SK-N-SH treated with all-trans-retinoic acid at 6 μM for 48 hours (cell line): ENCODE measurements at regions not wholly inside any gene's neighbourhood (a gene's known extent, or its start where the extent isn't known, plus 50 kb on each side); places are given as distances from the start of the nearest gene placed in this dataset.

ENCODE experiments used
- ARNTL ChIP-seq: fragments of 450-650 bp; formaldehyde crosslinking; IDR thresholded peaks from 2 replicates; pipeline ENCODE4 v1.5.0; 2020; ENCODE audit warnings: low read depth, mild to moderate bottlenecking, moderate library complexity, borderline replicate concordance
- CSDC2 ChIP-seq: fragments of 250-450 bp; sonication (Bioruptor Pico); IDR thresholded peaks from 2 replicates; pipeline ENCODE4 v1.5.0; 2020; ENCODE audit warnings: mild to moderate bottlenecking, moderate library complexity
- ESRRG ChIP-seq: fragments of 250-450 bp; sonication (Bioruptor Pico); IDR thresholded peaks from 2 replicates; pipeline ENCODE4 v1.6.1; 2021; ENCODE audit warnings: mild to moderate bottlenecking
- ISL1 ChIP-seq: fragments of 250-450 bp; sonication (Bioruptor Pico); IDR thresholded peaks from 2 replicates; pipeline ENCODE4 v2.1.2; 2022; ENCODE audit warnings: mild to moderate bottlenecking, moderate library complexity
- OSR1 ChIP-seq: fragments of 250-450 bp; sonication (Bioruptor Pico); IDR thresholded peaks from 2 replicates; pipeline ENCODE4 v1.8.0; 2022; ENCODE audit warnings: moderate library complexity, mild to moderate bottlenecking, inconsistent platforms
- RARB ChIP-seq: fragments of 250-450 bp; sonication (Bioruptor Pico); IDR thresholded peaks from 2 replicates; pipeline ENCODE4 v1.8.0; 2021; ENCODE audit warnings: mild to moderate bottlenecking, moderate library complexity
- SNAI2 ChIP-seq: fragments of 250-450 bp; sonication (Bioruptor Pico); IDR thresholded peaks from 2 replicates; pipeline ENCODE4 v1.5.0; 2020; ENCODE audit warnings: mild to moderate bottlenecking, moderate library complexity
- TCF4 ChIP-seq: fragments of 250-450 bp; sonication (Bioruptor Pico); IDR thresholded peaks from 2 replicates; pipeline ENCODE4 v1.8.0; 2021; ENCODE audit warnings: mild to moderate bottlenecking, moderate library complexity, borderline replicate concordance
- ZFP3 ChIP-seq: fragments of 250-450 bp; sonication (Bioruptor Pico); IDR thresholded peaks from 2 replicates; pipeline ENCODE4 v1.5.0; 2020; ENCODE audit warnings: mild to moderate bottlenecking, moderate library complexity
- TF ChIP-seq, protein P1 (sequence below): fragments of 250-450 bp; sonication (Bioruptor Pico); IDR thresholded peaks from 2 replicates; pipeline ENCODE4 v1.8.0; 2020; ENCODE audit warnings: mild to moderate bottlenecking, moderate library complexity, borderline replicate concordance
- TF ChIP-seq, protein P2 (sequence below): fragments of 250-450 bp; sonication (Bioruptor Pico); IDR thresholded peaks from 2 replicates; pipeline ENCODE4 v1.5.1; 2020; ENCODE audit warnings: low read depth, mild to moderate bottlenecking, moderate library complexity

DNA sequence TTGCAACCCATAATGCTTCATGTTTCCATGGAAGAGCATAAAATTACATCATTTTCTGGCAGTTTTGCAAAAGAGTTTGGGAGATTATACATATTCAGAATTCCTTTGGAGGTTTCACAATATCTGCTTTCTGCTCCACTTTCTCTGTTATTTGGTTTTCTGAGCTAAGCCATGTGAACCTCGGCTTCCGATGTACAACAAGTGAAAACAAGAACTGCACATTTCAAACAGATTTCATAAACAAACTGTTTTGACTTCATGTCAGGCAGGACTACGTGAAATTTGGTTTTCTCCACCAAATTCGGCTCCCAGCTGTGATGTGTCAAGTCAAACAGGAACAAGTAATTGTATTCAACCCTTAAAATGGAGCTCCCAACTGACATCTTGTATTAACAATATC is 609.8 kb downstream of the IRX1 start:
- TF ChIP-seq ZFP3 (no peak), CSDC2 (no peak), RARB (CRISPR knock-in tag) (no peak), ISL1 (CRISPR knock-in tag) (no peak), ESRRG (CRISPR knock-in tag) (no peak), ARNTL (CRISPR knock-in tag) (no peak), TCF4 (CRISPR knock-in tag) (no peak), SNAI2 (CRISPR knock-in tag) (no peak), OSR1 (CRISPR knock-in tag) (no peak)
- TF ChIP-seq, protein P1, sequence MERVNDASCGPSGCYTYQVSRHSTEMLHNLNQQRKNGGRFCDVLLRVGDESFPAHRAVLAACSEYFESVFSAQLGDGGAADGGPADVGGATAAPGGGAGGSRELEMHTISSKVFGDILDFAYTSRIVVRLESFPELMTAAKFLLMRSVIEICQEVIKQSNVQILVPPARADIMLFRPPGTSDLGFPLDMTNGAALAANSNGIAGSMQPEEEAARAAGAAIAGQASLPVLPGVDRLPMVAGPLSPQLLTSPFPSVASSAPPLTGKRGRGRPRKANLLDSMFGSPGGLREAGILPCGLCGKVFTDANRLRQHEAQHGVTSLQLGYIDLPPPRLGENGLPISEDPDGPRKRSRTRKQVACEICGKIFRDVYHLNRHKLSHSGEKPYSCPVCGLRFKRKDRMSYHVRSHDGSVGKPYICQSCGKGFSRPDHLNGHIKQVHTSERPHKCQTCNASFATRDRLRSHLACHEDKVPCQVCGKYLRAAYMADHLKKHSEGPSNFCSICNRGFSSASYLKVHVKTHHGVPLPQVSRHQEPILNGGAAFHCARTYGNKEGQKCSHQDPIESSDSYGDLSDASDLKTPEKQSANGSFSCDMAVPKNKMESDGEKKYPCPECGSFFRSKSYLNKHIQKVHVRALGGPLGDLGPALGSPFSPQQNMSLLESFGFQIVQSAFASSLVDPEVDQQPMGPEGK (CRISPR knock-in tag): no peak
- TF ChIP-seq, protein P2, sequence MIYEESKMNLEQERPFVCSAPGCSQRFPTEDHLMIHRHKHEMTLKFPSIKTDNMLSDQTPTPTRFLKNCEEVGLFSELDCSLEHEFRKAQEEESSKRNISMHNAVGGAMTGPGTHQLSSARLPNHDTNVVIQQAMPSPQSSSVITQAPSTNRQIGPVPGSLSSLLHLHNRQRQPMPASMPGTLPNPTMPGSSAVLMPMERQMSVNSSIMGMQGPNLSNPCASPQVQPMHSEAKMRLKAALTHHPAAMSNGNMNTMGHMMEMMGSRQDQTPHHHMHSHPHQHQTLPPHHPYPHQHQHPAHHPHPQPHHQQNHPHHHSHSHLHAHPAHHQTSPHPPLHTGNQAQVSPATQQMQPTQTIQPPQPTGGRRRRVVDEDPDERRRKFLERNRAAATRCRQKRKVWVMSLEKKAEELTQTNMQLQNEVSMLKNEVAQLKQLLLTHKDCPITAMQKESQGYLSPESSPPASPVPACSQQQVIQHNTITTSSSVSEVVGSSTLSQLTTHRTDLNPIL (CRISPR knock-in tag): no peak
